ENCODE measurements at regions not wholly inside any gene's neighbourhood (a gene's known extent, or its start where the extent isn't known, plus 50 kb on each side); places are given as distances from the start of the nearest gene placed in this dataset.

- H3K27ac ChIP-seq (ENCODE audit: low read depth, low read length): no peak overlapping the region
- H3K36me3 ChIP-seq (ENCODE audit: insufficient read depth, low read length): no peaks in the 10 kb centered on the region
- peaks cover 12% of the 10 kb centered on the region for H3K4me1 ChIP-seq (ENCODE audit: insufficient read depth, low read length)
- H3K9me3 ChIP-seq (ENCODE audit: insufficient read depth, low read depth, low read length): no peaks in the 10 kb centered on the region
- no peak overlapping the region for H3K4me3 ChIP-seq (ENCODE audit: low read length)
- WGBS: 87% methylated on average over 4 of the region's 5 CpGs
- no peak overlapping the region for H3K9ac ChIP-seq (ENCODE audit: low read depth, low read length)
- H3K27me3 ChIP-seq (ENCODE audit: insufficient read depth, low read length): no peaks in the 10 kb centered on the region
Observed at GRCh38 chr4:54818481-54818880, 160.7 kb downstream of the KIT start.

GRCh38 chr4:54813674-54814073 lies 155.9 kb downstream of the KIT start:
- H3K36me3 ChIP-seq (ENCODE audit: insufficient read depth, low read length): no peaks in the 10 kb centered on the region
- H3K9ac ChIP-seq (ENCODE audit: low read depth, low read length): no peak overlapping the region
- H3K9me3 ChIP-seq (ENCODE audit: insufficient read depth, low read depth, low read length): no peaks in the 10 kb centered on the region
- H3K4me1 ChIP-seq (ENCODE audit: insufficient read depth, low read length): peaks cover 8% of the 10 kb centered on the region
- WGBS: 91% methylated on average over 7 of the region's 7 CpGs
- no peaks in the 10 kb centered on the region for H3K27me3 ChIP-seq (ENCODE audit: insufficient read depth, low read length)
- no peak overlapping the region for H3K4me3 ChIP-seq (ENCODE audit: low read length)
- H3K27ac ChIP-seq (ENCODE audit: low read depth, low read length): no peak overlapping the region

GRCh38 chr4:54806351-54806750 lies 148.6 kb downstream of the KIT start:
- no peak overlapping the region for H3K27ac ChIP-seq (ENCODE audit: low read depth, low read length)
- H3K4me1 ChIP-seq (ENCODE audit: insufficient read depth, low read length): no peaks in the 10 kb centered on the region
- no peak overlapping the region for H3K9ac ChIP-seq (ENCODE audit: low read depth, low read length)
- H3K36me3 ChIP-seq (ENCODE audit: insufficient read depth, low read length): no peaks in the 10 kb centered on the region
- H3K27me3 ChIP-seq (ENCODE audit: insufficient read depth, low read length): no peaks in the 10 kb centered on the region
- no peak overlapping the region for H3K4me3 ChIP-seq (ENCODE audit: low read length)
- peaks cover 13% of the 10 kb centered on the region; the same call in 1 of the 2 replicates for H3K9me3 ChIP-seq (ENCODE audit: insufficient read depth, low read depth, low read length)

GRCh38 chr4:54802336-54802735 lies 144.6 kb downstream of the KIT start:
- no peaks in the 10 kb centered on the region for H3K27me3 ChIP-seq (ENCODE audit: insufficient read depth, low read length)
- no peak overlapping the region for H3K4me3 ChIP-seq (ENCODE audit: low read length)
- no peaks in the 10 kb centered on the region for H3K36me3 ChIP-seq (ENCODE audit: insufficient read depth, low read length)
- H3K9ac ChIP-seq (ENCODE audit: low read depth, low read length): no peak overlapping the region
- peaks cover 7% of the 10 kb centered on the region; the same call in 1 of the 2 replicates for H3K9me3 ChIP-seq (ENCODE audit: insufficient read depth, low read depth, low read length)
- H3K27ac ChIP-seq (ENCODE audit: low read depth, low read length): no peak overlapping the region
- no peaks in the 10 kb centered on the region for H3K4me1 ChIP-seq (ENCODE audit: insufficient read depth, low read length)
- WGBS: 92% methylated on average over 2 of the region's 2 CpGs

- H3K9ac ChIP-seq (ENCODE audit: low read depth, low read length): no peak overlapping the region
- no peak overlapping the region for H3K27ac ChIP-seq (ENCODE audit: low read depth, low read length)
- WGBS: 72% methylated on average over 4 of the region's 4 CpGs
- no peak overlapping the region for H3K4me3 ChIP-seq (ENCODE audit: low read length)
- H3K36me3 ChIP-seq (ENCODE audit: insufficient read depth, low read length): no peaks in the 10 kb centered on the region
- H3K9me3 ChIP-seq (ENCODE audit: insufficient read depth, low read depth, low read length): no peaks in the 10 kb centered on the region
- no peaks in the 10 kb centered on the region for H3K27me3 ChIP-seq (ENCODE audit: insufficient read depth, low read length)
- H3K4me1 ChIP-seq (ENCODE audit: insufficient read depth, low read length): no peaks in the 10 kb centered on the region
Observed at GRCh38 chr4:54800831-54801530, 143.2 kb downstream of the KIT start.

GRCh38 chr4:54794579-54794978 lies 136.8 kb downstream of the KIT start:
- WGBS: 94% methylated on average over 4 of the region's 4 CpGs

GRCh38 chr4:54793856-54794422 lies 136.2 kb downstream of the KIT start:
- Histone ChIP-seq H3K4me1 (ENCODE audit: insufficient read depth, low read length) (no peaks in the 10 kb centered on the region), H3K36me3 (ENCODE audit: insufficient read depth, low read length) (no peaks in the 10 kb centered on the region), H3K9me3 (ENCODE audit: insufficient read depth, low read depth, low read length) (no peaks in the 10 kb centered on the region), H3K9ac (ENCODE audit: low read depth, low read length) (no peak overlapping the region), H3K27ac (ENCODE audit: low read depth, low read length) (no peak overlapping the region), H3K27me3 (ENCODE audit: insufficient read depth, low read length) (no peaks in the 10 kb centered on the region), H3K4me3 (ENCODE audit: low read length) (no peak overlapping the region)
- 92% methylated on average over 2 of the region's 2 CpGs for WGBS

More at GRCh38 chr4:54794579-54794978, 136.8 kb downstream of the KIT start:
- Histone ChIP-seq H3K36me3 (ENCODE audit: insufficient read depth, low read length) (no peaks in the 10 kb centered on the region), H3K9me3 (ENCODE audit: insufficient read depth, low read depth, low read length) (no peaks in the 10 kb centered on the region), H3K27ac (ENCODE audit: low read depth, low read length) (no peak overlapping the region), H3K4me3 (ENCODE audit: low read length) (no peak overlapping the region), H3K4me1 (ENCODE audit: insufficient read depth, low read length) (no peaks in the 10 kb centered on the region), H3K9ac (ENCODE audit: low read depth, low read length) (no peak overlapping the region), H3K27me3 (ENCODE audit: insufficient read depth, low read length) (no peaks in the 10 kb centered on the region)
